Adrenal gland (tissue), 9 donors: ENCODE measurements at regions not wholly inside any gene's neighbourhood (a gene's known extent, or its start where the extent isn't known, plus 50 kb on each side); places are given as distances from the start of the nearest gene placed in this dataset.

Experiments
- DNase-seq, 7 donors: peaks; one replicate each; pipeline ENCODE4 v3.0.0-alpha.2; 2019 to 2020
- H3K27ac ChIP-seq, 5 donors: fragments of 200-600 bp; sonication (generic) in 4 of 5; 1 replicate in 3 of 5; 2 replicates in 2 of 5; pipeline versions ENCODE4 v1.5.1 to v1.8.0; 2016 to 2020; ENCODE audit warnings: mild to moderate bottlenecking in 1 of 5
- H3K27me3 ChIP-seq: fragments of 200-600 bp; 2 replicates; pipeline ENCODE4 v1.8.0; 2021
- H3K36me3 ChIP-seq, 2 donors: fragments of 200-600 bp; replicated peaks in 1 of 2; 1 replicate in 1 of 2; 2 replicates in 1 of 2; pipeline versions ENCODE4 v1.5.1 to v1.8.0; 2018 to 2022
- H3K4me1 ChIP-seq, 2 donors: fragments of 200-600 bp; replicated peaks in 1 of 2; 1 replicate in 1 of 2; 2 replicates in 1 of 2; pipeline versions ENCODE4 v1.5.1 to v1.8.0; 2018 to 2021
- H3K4me3 ChIP-seq, 4 donors: fragments of 200-600 bp; sonication (generic) in 3 of 4; one replicate each; pipeline ENCODE4 v1.5.1; 2016 to 2018
- H3K9me3 ChIP-seq, 3 donors: fragments of 200-600 bp; sonication (generic) in 1 of 3; replicated peaks in 1 of 3; 1 replicate in 2 of 3; 2 replicates in 1 of 3; pipeline versions ENCODE4 v1.5.1 to v1.8.0; 2016 to 2021
- CTCF ChIP-seq, 6 experiments: fragments of 450-650 bp in 4 of 6; fragments of 200-600 bp in 2 of 6; sonication (generic) in 1 of 6; IDR thresholded peaks; 1 replicate in 5 of 6; 2 replicates in 1 of 6; pipeline versions ENCODE4 v1.5.1 to v1.8.0; 2016 to 2021; ENCODE audit warnings: antibody characterized with exemption in 6 of 6, mild to moderate bottlenecking in 2 of 6, moderate library complexity in 1 of 6
- POLR2A ChIP-seq, 2 donors: fragments of 450-650 bp; IDR thresholded peaks; one replicate each; pipeline ENCODE4 v1.6.1; 2017; ENCODE audit warnings: antibody characterized with exemption in 2 of 2, mild to moderate bottlenecking in 2 of 2, moderate library complexity in 1 of 2
- WGBS, 4 donors: extraction: QIAGEN DNeasy Blood & Tissue Kit in 2 of 4; methylation state at CpG; one replicate each; pipeline versions ENCODE4 v1.1.5 to v1.1.7; 2013 to 2017; 5-methylcytosine and 5-hydroxymethylcytosine counted together
- intact Hi-C, 2 donors: fragments of 100-400 bp; cut with DNase I; formaldehyde crosslinking; loops; one replicate each; pipeline versions ENCODE4 v1.14.1 to v1.15.0; 2022 to 2023
- donor health status: healthy with polysubstance abuse.
- donor health status: Bipolar disorder and iron deficiency.
- donor health status: DM: yes; HTN: yes; CAD: no.
- donor health status: DM: no; HTN: no; CAD: no.
- donor health status: DM: no; HTN: no; CAD: no.

DNA sequence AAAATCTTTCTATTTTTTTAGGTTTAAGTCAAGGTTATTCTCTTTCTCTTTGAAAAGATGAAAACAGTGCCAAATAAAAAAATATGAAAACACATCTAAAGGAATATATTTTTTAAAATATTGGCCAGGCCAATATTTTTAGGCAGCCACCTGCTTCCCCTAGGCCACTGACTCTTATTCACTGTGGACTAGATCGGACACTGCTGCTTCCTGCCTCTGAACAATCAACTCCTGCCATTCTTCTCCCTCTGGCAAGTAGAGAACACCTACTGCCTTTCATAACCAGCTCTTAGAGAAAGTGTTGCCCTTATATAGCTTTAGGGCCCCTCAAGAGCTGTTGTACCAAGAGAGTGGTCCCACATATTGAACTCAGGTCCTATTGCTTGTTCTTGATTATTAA, 529.2 kb downstream of the RAPGEF2 start:
- TF ChIP-seq CTCF (IDR thresholded peaks at IDR 0.05): no peak
- TF ChIP-seq POLR2A (IDR thresholded peaks at IDR 0.05): no peak
- H3K36me3 ChIP-seq: no peaks in the 10 kb centered on the region
- 66 to 88% (median 74%) methylated on average over 1 of the region's 1 CpG for WGBS, 4 donors
- H3K9me3 ChIP-seq: no peaks in the 10 kb centered on the region
- no peak overlapping the region for H3K27ac ChIP-seq
- no peaks in the 10 kb centered on the region for H3K4me1 ChIP-seq
- intact Hi-C loops: no loop called here
- no peak for DNase-seq
- no peaks in the 10 kb centered on the region for H3K27me3 ChIP-seq
- H3K4me3 ChIP-seq: no peak overlapping the region

- intact Hi-C loops: no loop called here
- 75 to 82% (median 77%) methylated on average over 5 of the region's 5 CpGs for WGBS, 4 donors
- no peaks in the 10 kb centered on the region for H3K4me1 ChIP-seq
- no peaks in the 10 kb centered on the region for H3K36me3 ChIP-seq
- no peaks in the 10 kb centered on the region for H3K9me3 ChIP-seq
- H3K27me3 ChIP-seq: no peaks in the 10 kb centered on the region
- H3K4me3 ChIP-seq: no peak overlapping the region
- DNase-seq: no peak
- TF ChIP-seq POLR2A (IDR thresholded peaks at IDR 0.05) (no peak), CTCF (IDR thresholded peaks at IDR 0.05) (no peak)
- no peak overlapping the region for H3K27ac ChIP-seq
Measured at GRCh38 chr4:159639671-159640323, 536.9 kb downstream of the RAPGEF2 start.

DNA sequence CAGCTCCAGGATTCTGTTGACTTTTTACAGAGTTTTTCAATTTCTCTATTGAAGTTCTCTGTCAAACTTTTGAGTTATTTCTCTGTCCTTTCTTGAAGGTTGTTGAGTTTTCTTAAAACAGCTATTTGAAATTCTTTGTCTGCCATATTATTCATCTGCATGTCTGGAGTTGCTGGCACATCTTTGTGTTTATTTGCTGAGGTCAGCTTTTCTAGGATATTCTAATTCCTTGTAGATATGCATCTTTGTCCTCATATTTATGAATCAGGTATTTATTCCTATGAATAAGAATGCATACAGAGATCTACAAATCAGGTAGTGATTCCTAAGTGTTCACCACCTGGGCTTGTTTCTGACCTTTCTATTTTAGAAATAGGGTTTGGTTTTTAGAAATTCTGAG, 546.4 kb downstream of the RAPGEF2 start:
- no peak for TF ChIP-seq CTCF (IDR thresholded peaks at IDR 0.05)
- no peak for TF ChIP-seq POLR2A (IDR thresholded peaks at IDR 0.05)
- Histone ChIP-seq H3K9me3 (no peaks in the 10 kb centered on the region), H3K27ac (no peak overlapping the region), H3K4me3 (no peak overlapping the region), H3K27me3 (no peaks in the 10 kb centered on the region), H3K36me3 (no peaks in the 10 kb centered on the region), H3K4me1 (no peaks in the 10 kb centered on the region)
- no peak for DNase-seq
- intact Hi-C loops: no loop called here

GRCh38 chr4:159652871-159653270, 550.0 kb downstream of the RAPGEF2 start:
- 21 to 48% (median 30%) methylated on average over 1 of the region's 1 CpG for WGBS, 4 donors

More at GRCh38 chr4:159652871-159653270, 550.0 kb downstream of the RAPGEF2 start:
- no peaks in the 10 kb centered on the region for H3K9me3 ChIP-seq
- intact Hi-C loops: no loop called here
- no peaks in the 10 kb centered on the region for H3K27me3 ChIP-seq
- H3K36me3 ChIP-seq: no peaks in the 10 kb centered on the region
- no peak overlapping the region for H3K27ac ChIP-seq
- TF ChIP-seq POLR2A (IDR thresholded peaks at IDR 0.05): no peak
- TF ChIP-seq CTCF (IDR thresholded peaks at IDR 0.05): no peak
- DNase-seq: no peak
- H3K4me1 ChIP-seq: no peaks in the 10 kb centered on the region
- no peak overlapping the region for H3K4me3 ChIP-seq
